SK-N-SH (cell line): ENCODE measurements at regions not wholly inside any gene's neighbourhood (a gene's known extent, or its start where the extent isn't known, plus 50 kb on each side); places are given as distances from the start of the nearest gene placed in this dataset.
A peak's percentile ranks its signal among the peaks of the same experiment; 100 is the strongest.

Experiments used
- CTCF ChIA-PET: fragments of 300-600, 350-600 bp; formaldehyde crosslinking; extraction: SDS; loops from one replicate; lab custom pipeline; 2021; lab: Yijun Ruan, JAX
- POLR2A ChIA-PET: fragments of 350-600 bp; sonication (Branson Sonifier 250); formaldehyde crosslinking; extraction: SDS; loops from one replicate; lab custom pipeline; 2020; ENCODE audit warnings: antibody characterized with exemption, inconsistent platforms; lab: Yijun Ruan, JAX
- DNase-seq: peaks from one replicate; pipeline ENCODE4 v3.0.0; 2012
- H2AFZ ChIP-seq: fragments of 200-600 bp; sonication (generic); 2 replicates; pipeline ENCODE4 v1.8.1; 2016; ENCODE audit warnings: antibody characterized with exemption, mild to moderate bottlenecking, low read depth
- H3F3A ChIP-seq: fragments of 200-600 bp; sonication (generic); replicated peaks from 2 replicates; pipeline ENCODE3; 2016; ENCODE audit warnings: antibody characterized with exemption, mild to moderate bottlenecking; ENCODE audit not compliant: insufficient read depth
- H3K27ac ChIP-seq, 2 experiments: fragments of 200-500 bp in 1 of 2; fragments of 200-600 bp in 1 of 2; sonication (Bioruptor generic) in 1 of 2; sonication (generic), shearing (Covaris generic) in 1 of 2; 2 replicates each; pipeline versions ENCODE4 v1.5.1 to v1.6.1; 2014 to 2016; ENCODE audit warnings: low read depth in 2 of 2, inconsistent platforms in 1 of 2, low read length in 1 of 2, mild to moderate bottlenecking in 1 of 2, mixed read lengths in 1 of 2
- H3K27me3 ChIP-seq: fragments of 200-600 bp; sonication (generic), shearing (Covaris generic); 2 replicates; pipeline ENCODE4 v1.6.1; 2016; ENCODE audit warnings: mixed run types; ENCODE audit not compliant: insufficient read depth
- H3K36me3 ChIP-seq, 2 experiments: fragments of 200-500 bp in 1 of 2; fragments of 200-600 bp in 1 of 2; sonication (Bioruptor generic) in 1 of 2; sonication (generic) in 1 of 2; replicated peaks in 1 of 2; 2 replicates each; pipeline versions ENCODE3 to v1.5.1; 2014 to 2016; ENCODE audit warnings: low read length in 1 of 2, mild to moderate bottlenecking in 1 of 2; ENCODE audit not compliant: insufficient read depth in 2 of 2, control insufficient read depth in 1 of 2
- H3K4me1 ChIP-seq, 2 experiments: fragments of 200-500 bp in 1 of 2; fragments of 200-600 bp in 1 of 2; sonication (Bioruptor generic) in 1 of 2; sonication (generic), shearing (Covaris generic) in 1 of 2; 2 replicates each; pipeline versions ENCODE4 v1.5.1 to v1.6.1; 2014 to 2016; ENCODE audit warnings: low read depth in 1 of 2, low read length in 1 of 2, mixed run types in 1 of 2; ENCODE audit not compliant: insufficient read depth in 2 of 2, control insufficient read depth in 1 of 2
- H3K4me2 ChIP-seq: fragments of 200-600 bp; sonication (generic), shearing (Covaris generic); 2 replicates; pipeline ENCODE4 v1.6.1; 2017; ENCODE audit warnings: mixed run types
- H3K4me3 ChIP-seq, 2 experiments: fragments of 200-500 bp in 1 of 2; fragments of 200-600 bp in 1 of 2; sonication (Bioruptor generic) in 1 of 2; sonication (generic), shearing (Covaris generic) in 1 of 2; 2 replicates each; pipeline versions ENCODE4 v1.5.1 to v1.8.1; 2014 to 2016; ENCODE audit warnings: low read depth in 2 of 2, inconsistent platforms in 1 of 2, low read length in 1 of 2, mild to moderate bottlenecking in 1 of 2, mixed read lengths in 1 of 2, moderate library complexity in 1 of 2
- H3K79me2 ChIP-seq: fragments of 200-600 bp; sonication (generic); 2 replicates; pipeline ENCODE4 v1.8.1; 2017; ENCODE audit warnings: mild to moderate bottlenecking; ENCODE audit not compliant: insufficient read depth
- H3K9ac ChIP-seq: fragments of 200-600 bp; sonication (generic); 2 replicates; pipeline ENCODE4 v1.6.1; 2017; ENCODE audit warnings: mixed run types
- H3K9me2 ChIP-seq: fragments of 200-600 bp; sonication (generic); 2 replicates; pipeline ENCODE4 v1.6.1; 2017; ENCODE audit warnings: mixed run types
- H3K9me3 ChIP-seq: fragments of 200-600 bp; sonication (generic); 2 replicates; pipeline ENCODE4 v1.6.1; 2017; ENCODE audit warnings: mixed run types, mild to moderate bottlenecking, moderate library complexity
- H4K20me1 ChIP-seq: fragments of 200-600 bp; sonication (generic); 2 replicates; pipeline ENCODE4 v1.6.1; 2017; ENCODE audit warnings: mild to moderate bottlenecking, mixed run types; ENCODE audit not compliant: insufficient read depth
- CHD2 ChIP-seq: fragments of 150-350 bp; IDR thresholded peaks from 2 replicates; pipeline ENCODE4 v1.6.1; 2018; ENCODE audit warnings: low read length; ENCODE audit not compliant: partially characterized antibody
- ELF1 ChIP-seq: IDR thresholded peaks from 2 replicates; pipeline ENCODE4 v1.4.0; 2012
- FOSL2 ChIP-seq: IDR thresholded peaks from 2 replicates; pipeline ENCODE4 v1.4.0; 2012; ENCODE audit warnings: low read depth, mild to moderate bottlenecking, moderate library complexity, borderline replicate concordance
- FOXJ3 ChIP-seq: sonication (generic); formaldehyde crosslinking; IDR thresholded peaks from 2 replicates; pipeline ENCODE4 v1.5.1; 2020; ENCODE audit warnings: mild to moderate bottlenecking, missing genetic modification reagents
- GATA2 ChIP-seq: sonication (generic); formaldehyde crosslinking; IDR thresholded peaks from 2 replicates; pipeline ENCODE4 v1.5.0; 2020; ENCODE audit warnings: mild to moderate bottlenecking, missing genetic modification reagents
- JUND ChIP-seq: IDR thresholded peaks from 2 replicates; pipeline ENCODE4 v1.4.0; 2012
- MAX ChIP-seq: IDR thresholded peaks from 2 replicates; pipeline ENCODE4 v1.4.0; 2012; ENCODE audit warnings: low read depth
- MXI1 ChIP-seq: IDR thresholded peaks from 2 replicates; pipeline ENCODE4 v1.6.1; 2012; ENCODE audit warnings: mild to moderate bottlenecking, low read depth, low read length, improper control_type of control experiment
- NRF1 ChIP-seq: IDR thresholded peaks from 2 replicates; pipeline ENCODE4 v1.6.1; 2012; ENCODE audit warnings: low read depth, mild to moderate bottlenecking, low read length
- RCOR1 ChIP-seq: fragments of 150-350 bp; IDR thresholded peaks from 2 replicates; pipeline ENCODE4 v1.6.1; 2017; ENCODE audit warnings: antibody characterized with exemption, low read length
- REST ChIP-seq: IDR thresholded peaks from 2 replicates; pipeline ENCODE4 v1.6.1; 2012; ENCODE audit warnings: mild to moderate bottlenecking, low read depth, low read length, moderate library complexity
- RXRA ChIP-seq: IDR thresholded peaks from 2 replicates; pipeline ENCODE4 v1.4.0; 2012; ENCODE audit warnings: low read depth, mild to moderate bottlenecking, borderline replicate concordance
- SIN3A ChIP-seq: IDR thresholded peaks from 2 replicates; pipeline ENCODE4 v1.6.1; 2012; ENCODE audit warnings: low read depth, mild to moderate bottlenecking, low read length, moderate library complexity, borderline replicate concordance
- SMC3 ChIP-seq: IDR thresholded peaks from 2 replicates; pipeline ENCODE4 v1.6.1; 2012; ENCODE audit warnings: low read depth, low read length, improper control_type of control experiment
- TCF12 ChIP-seq: IDR thresholded peaks from 2 replicates; pipeline ENCODE4 v1.4.0; 2012
- YY1 ChIP-seq: IDR thresholded peaks from 2 replicates; pipeline ENCODE4 v1.4.0; 2012; ENCODE audit warnings: low read depth, mild to moderate bottlenecking
- WGBS: methylation state at CpG from one replicate; pipeline ENCODE4 v1.1.6; 2017; ENCODE audit warnings: low lambda C conversion rate; 5-methylcytosine and 5-hydroxymethylcytosine counted together
- TF ChIP-seq, protein P1 (sequence below): IDR thresholded peaks from 2 replicates; pipeline ENCODE4; 2012
- TF ChIP-seq, protein P2 (sequence below): IDR thresholded peaks from 2 replicates; pipeline ENCODE4 v1.4.0; 2012; ENCODE audit warnings: low read depth, borderline replicate concordance
- TF ChIP-seq, protein P3 (sequence below): IDR thresholded peaks from 2 replicates; pipeline ENCODE4 v1.4.0; 2012; ENCODE audit warnings: low read depth, borderline replicate concordance
- TF ChIP-seq, protein P4 (sequence below): fragments of 200-600 bp; sonication (generic); IDR thresholded peaks from 2 replicates; pipeline ENCODE4 v1.6.1; 2017; ENCODE audit warnings: antibody characterized with exemption, mild to moderate bottlenecking, moderate library complexity

- TF ChIP-seq GATA2 = no peak
- TF ChIP-seq FOXJ3 (CRISPR knock-in tag) = no peak
- TF ChIP-seq, protein P1, sequence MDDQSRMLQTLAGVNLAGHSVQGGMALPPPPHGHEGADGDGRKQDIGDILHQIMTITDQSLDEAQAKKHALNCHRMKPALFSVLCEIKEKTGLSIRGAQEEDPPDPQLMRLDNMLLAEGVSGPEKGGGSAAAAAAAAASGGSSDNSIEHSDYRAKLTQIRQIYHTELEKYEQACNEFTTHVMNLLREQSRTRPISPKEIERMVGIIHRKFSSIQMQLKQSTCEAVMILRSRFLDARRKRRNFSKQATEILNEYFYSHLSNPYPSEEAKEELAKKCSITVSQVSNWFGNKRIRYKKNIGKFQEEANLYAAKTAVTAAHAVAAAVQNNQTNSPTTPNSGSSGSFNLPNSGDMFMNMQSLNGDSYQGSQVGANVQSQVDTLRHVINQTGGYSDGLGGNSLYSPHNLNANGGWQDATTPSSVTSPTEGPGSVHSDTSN = no peak
- TF ChIP-seq MXI1 = no peak
- no peak for TF ChIP-seq REST
- TF ChIP-seq SMC3 = no peak
- TF ChIP-seq ELF1 = no peak
- TF ChIP-seq RXRA = no peak
- Histone ChIP-seq H2AFZ (0 out of 2 replicates have a peak overlapping the region, but pooled peaks have one; percentile 83), H3F3A (no peaks in the 10 kb centered on the region), H3K4me3 (peak overlapping the region; percentile 40 to 68; a peak in 3 of 4 replicates), H3K9me3 (no peaks in the 10 kb centered on the region), H3K4me2 (peak overlapping the region; percentile 85), H4K20me1 (no peaks in the 10 kb centered on the region), H3K9ac (no peak overlapping the region), H3K27me3 (peaks cover 55% of the 10 kb centered on the region), H3K27ac (no peak overlapping the region), H3K9me2 (no peaks in the 10 kb centered on the region), H3K79me2 (no peaks in the 10 kb centered on the region), H3K4me1 (peaks cover 6 to 9% of the 10 kb centered on the region in 2 experiments; a peak in 2 of 4 replicates), H3K36me3 (no peaks in the 10 kb centered on the region)
- WGBS = 14% methylated on average over 8 of the region's 8 CpGs
- ChIA-PET POLR2A (no interaction called here), CTCF (interaction anchor here (1.2 kb wide), 1 partner anchor 564 kb away, joined by 3 read pairs; no protein-coding TSS in a partner anchor)
- DNase-seq = no peak
Observed at GRCh38 chr18:22560275-22560610, 142.5 kb upstream of the CTAGE1 start.

DNA sequence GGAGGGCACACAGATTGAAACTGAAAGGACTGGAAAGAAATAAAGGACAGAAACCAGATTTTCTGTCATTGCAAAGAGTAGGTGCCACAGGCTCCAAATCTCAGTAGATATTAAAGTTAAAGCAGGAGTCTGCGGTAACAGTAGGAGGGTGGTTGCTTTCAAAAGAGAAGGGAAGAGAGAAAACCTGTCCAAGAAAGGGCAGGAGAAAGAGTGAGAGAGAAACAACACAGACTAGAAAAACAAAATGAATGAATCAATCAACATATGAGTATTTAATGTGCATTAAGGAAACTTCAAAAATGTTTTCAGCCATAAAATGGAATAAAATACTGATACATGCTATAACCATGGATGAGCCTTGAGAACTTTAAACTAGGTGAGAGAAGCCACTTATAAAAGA is 143.1 kb upstream of the CTAGE1 start:
- DNase-seq = no peak
- Histone ChIP-seq H2AFZ (no peak overlapping the region), H3K36me3 (no peaks in the 10 kb centered on the region), H3K27ac (no peak overlapping the region), H3K9me3 (no peaks in the 10 kb centered on the region), H3K79me2 (no peaks in the 10 kb centered on the region), H3K4me1 (peaks cover 6 to 9% of the 10 kb centered on the region in 2 experiments; a peak in 2 of 4 replicates), H3K4me3 (no peak overlapping the region), H3F3A (no peaks in the 10 kb centered on the region), H3K9me2 (no peaks in the 10 kb centered on the region), H4K20me1 (no peaks in the 10 kb centered on the region), H3K9ac (no peak overlapping the region), H3K27me3 (peaks cover 54% of the 10 kb centered on the region; the same call in 1 of the 2 replicates), H3K4me2 (no peak overlapping the region)
- CTCF ChIA-PET = interaction anchor here (1.2 kb wide), 1 partner anchor 564 kb away, joined by 3 read pairs; no protein-coding TSS in a partner anchor
- 84% methylated on average over 1 of the region's 1 CpG for WGBS
- POLR2A ChIA-PET = no interaction called here
- TF ChIP-seq YY1 (no peak), FOXJ3 (CRISPR knock-in tag) (no peak), ELF1 (no peak), NRF1 (no peak), JUND (no peak), SIN3A (no peak), CHD2 (no peak), TCF12 (no peak), SMC3 (no peak), FOSL2 (no peak), MAX (no peak), RCOR1 (no peak)
- TF ChIP-seq, protein P2, sequence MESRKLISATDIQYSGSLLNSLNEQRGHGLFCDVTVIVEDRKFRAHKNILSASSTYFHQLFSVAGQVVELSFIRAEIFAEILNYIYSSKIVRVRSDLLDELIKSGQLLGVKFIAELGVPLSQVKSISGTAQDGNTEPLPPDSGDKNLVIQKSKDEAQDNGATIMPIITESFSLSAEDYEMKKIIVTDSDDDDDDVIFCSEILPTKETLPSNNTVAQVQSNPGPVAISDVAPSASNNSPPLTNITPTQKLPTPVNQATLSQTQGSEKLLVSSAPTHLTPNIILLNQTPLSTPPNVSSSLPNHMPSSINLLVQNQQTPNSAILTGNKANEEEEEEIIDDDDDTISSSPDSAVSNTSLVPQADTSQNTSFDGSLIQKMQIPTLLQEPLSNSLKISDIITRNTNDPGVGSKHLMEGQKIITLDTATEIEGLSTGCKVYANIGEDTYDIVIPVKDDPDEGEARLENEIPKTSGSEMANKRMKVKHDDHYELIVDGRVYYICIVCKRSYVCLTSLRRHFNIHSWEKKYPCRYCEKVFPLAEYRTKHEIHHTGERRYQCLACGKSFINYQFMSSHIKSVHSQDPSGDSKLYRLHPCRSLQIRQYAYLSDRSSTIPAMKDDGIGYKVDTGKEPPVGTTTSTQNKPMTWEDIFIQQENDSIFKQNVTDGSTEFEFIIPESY = no peak
- TF ChIP-seq, protein P3, sequence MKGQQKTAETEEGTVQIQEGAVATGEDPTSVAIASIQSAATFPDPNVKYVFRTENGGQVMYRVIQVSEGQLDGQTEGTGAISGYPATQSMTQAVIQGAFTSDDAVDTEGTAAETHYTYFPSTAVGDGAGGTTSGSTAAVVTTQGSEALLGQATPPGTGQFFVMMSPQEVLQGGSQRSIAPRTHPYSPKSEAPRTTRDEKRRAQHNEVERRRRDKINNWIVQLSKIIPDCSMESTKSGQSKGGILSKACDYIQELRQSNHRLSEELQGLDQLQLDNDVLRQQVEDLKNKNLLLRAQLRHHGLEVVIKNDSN = no peak
- TF ChIP-seq, protein P4, sequence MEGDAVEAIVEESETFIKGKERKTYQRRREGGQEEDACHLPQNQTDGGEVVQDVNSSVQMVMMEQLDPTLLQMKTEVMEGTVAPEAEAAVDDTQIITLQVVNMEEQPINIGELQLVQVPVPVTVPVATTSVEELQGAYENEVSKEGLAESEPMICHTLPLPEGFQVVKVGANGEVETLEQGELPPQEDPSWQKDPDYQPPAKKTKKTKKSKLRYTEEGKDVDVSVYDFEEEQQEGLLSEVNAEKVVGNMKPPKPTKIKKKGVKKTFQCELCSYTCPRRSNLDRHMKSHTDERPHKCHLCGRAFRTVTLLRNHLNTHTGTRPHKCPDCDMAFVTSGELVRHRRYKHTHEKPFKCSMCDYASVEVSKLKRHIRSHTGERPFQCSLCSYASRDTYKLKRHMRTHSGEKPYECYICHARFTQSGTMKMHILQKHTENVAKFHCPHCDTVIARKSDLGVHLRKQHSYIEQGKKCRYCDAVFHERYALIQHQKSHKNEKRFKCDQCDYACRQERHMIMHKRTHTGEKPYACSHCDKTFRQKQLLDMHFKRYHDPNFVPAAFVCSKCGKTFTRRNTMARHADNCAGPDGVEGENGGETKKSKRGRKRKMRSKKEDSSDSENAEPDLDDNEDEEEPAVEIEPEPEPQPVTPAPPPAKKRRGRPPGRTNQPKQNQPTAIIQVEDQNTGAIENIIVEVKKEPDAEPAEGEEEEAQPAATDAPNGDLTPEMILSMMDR = no peak
